Fibroblast of mammary gland (primary cell): ENCODE measurements at regions not wholly inside any gene's neighbourhood (a gene's known extent, or its start where the extent isn't known, plus 50 kb on each side); places are given as distances from the start of the nearest gene placed in this dataset.
A peak's percentile ranks its signal among the peaks of the same experiment; 100 is the strongest.

Source experiments
- DNase-seq: peaks from one replicate; pipeline ENCODE4 v3.0.0-alpha.2; 2010; ENCODE audit warnings: low read depth
- H3K4me3 ChIP-seq: 2 replicates; pipeline ENCODE4 v1.5.1; 2011; ENCODE audit warnings: low read depth, mild to moderate bottlenecking, low read length, moderate library complexity; ENCODE audit not compliant: control insufficient read depth
- CTCF ChIP-seq: conservative IDR thresholded peaks from 2 replicates; pipeline ENCODE4 v1.5.1; 2011; ENCODE audit warnings: low read depth, low read length, inconsistent platforms; ENCODE audit not compliant: control insufficient read depth, insufficient read depth

- TF ChIP-seq CTCF = no peak
- no peak for DNase-seq
- no peak overlapping the region for H3K4me3 ChIP-seq
Measured at GRCh38 chr5:91477408-91477807, 94.3 kb upstream of the ARRDC3 start.

GRCh38 chr5:91474201-91474600 lies 91.1 kb upstream of the ARRDC3 start:
- no peak for TF ChIP-seq CTCF
- no peak overlapping the region for H3K4me3 ChIP-seq
- peak; percentile 34 for DNase-seq

- no peak for DNase-seq
- no peak overlapping the region for H3K4me3 ChIP-seq
- no peak for TF ChIP-seq CTCF
Measured at GRCh38 chr5:91472631-91473030, 89.5 kb upstream of the ARRDC3 start.

- no peak overlapping the region for H3K4me3 ChIP-seq
- TF ChIP-seq CTCF = no peak
- peak; percentile 24 for DNase-seq
Measured at GRCh38 chr5:91469517-91470165, 86.5 kb upstream of the ARRDC3 start.

- no peak overlapping the region for H3K4me3 ChIP-seq
- no peak for DNase-seq
- no peak for TF ChIP-seq CTCF
Measured at GRCh38 chr5:91468651-91469422, 85.7 kb upstream of the ARRDC3 start.

GRCh38 chr5:91464886-91465646 lies 81.9 kb upstream of the ARRDC3 start:
- H3K4me3 ChIP-seq = no peak overlapping the region

More at GRCh38 chr5:91464886-91465646, 81.9 kb upstream of the ARRDC3 start:
- DNase-seq = no peak
- no peak for TF ChIP-seq CTCF
